Colonic mucosa (tissue), 4 donors: ENCODE measurements at regions not wholly inside any gene's neighbourhood (a gene's known extent, or its start where the extent isn't known, plus 50 kb on each side); places are given as distances from the start of the nearest gene placed in this dataset.

ENCODE experiments used
- DNase-seq: peaks from one replicate; pipeline ENCODE4 v3.0.0-alpha.2; 2020
- H3K27ac ChIP-seq: fragments of 200-600 bp; one replicate; pipeline ENCODE4 v1.8.0; 2021
- H3K27me3 ChIP-seq: fragments of 200-600 bp; one replicate; pipeline ENCODE4 v1.8.0; 2021
- H3K36me3 ChIP-seq: fragments of 200-600 bp; one replicate; pipeline ENCODE4 v1.8.0; 2021
- H3K4me1 ChIP-seq: fragments of 200-600 bp; one replicate; pipeline ENCODE4 v1.8.0; 2021; ENCODE audit warnings: mild to moderate bottlenecking
- H3K4me3 ChIP-seq: fragments of 200-600 bp; one replicate; pipeline ENCODE4 v1.8.0; 2021
- H3K9ac ChIP-seq, 2 donors: one replicate each; pipeline ENCODE4 v1.7.0; 2013; ENCODE audit warnings: control low read depth in 2 of 2, low read depth in 2 of 2, low read length in 2 of 2
- H3K9me3 ChIP-seq: fragments of 200-600 bp; one replicate; pipeline ENCODE4 v1.8.0; 2021
- CTCF ChIP-seq: fragments of 200-600 bp; IDR thresholded peaks from one replicate; pipeline ENCODE4 v1.8.0; 2022; ENCODE audit warnings: antibody characterized with exemption, mild to moderate bottlenecking
- intact Hi-C: fragments of 100-400 bp; cut with DNase I; formaldehyde crosslinking; loops from one replicate; pipeline ENCODE4 v1.14.1; 2022
- donor health status: healthy.
- donor health status: DM: no; HTN: no; CAD: no.
- donor health status: DM: no; HTN: no; CAD: no.

GRCh38 chr1:38724160-38725131 is 135.1 kb downstream of the RRAGC start:
- Histone ChIP-seq H3K36me3 (no peaks in the 10 kb centered on the region), H3K9ac (no peak overlapping the region), H3K27me3 (no peaks in the 10 kb centered on the region), H3K4me1 (no peaks in the 10 kb centered on the region), H3K27ac (no peak overlapping the region), H3K4me3 (no peak overlapping the region), H3K9me3 (no peaks in the 10 kb centered on the region)
- DNase-seq: no peak
- no peak for TF ChIP-seq CTCF
- intact Hi-C loops: no loop called here

- no peak overlapping the region for H3K4me3 ChIP-seq
- H3K4me1 ChIP-seq: no peaks in the 10 kb centered on the region
- no peak overlapping the region for H3K27ac ChIP-seq
- intact Hi-C loops: no loop called here
- H3K36me3 ChIP-seq: no peaks in the 10 kb centered on the region
- H3K9ac ChIP-seq: no peak overlapping the region
- no peak for TF ChIP-seq CTCF
- H3K9me3 ChIP-seq: no peaks in the 10 kb centered on the region
- no peak for DNase-seq
- H3K27me3 ChIP-seq: no peaks in the 10 kb centered on the region
Observed at GRCh38 chr1:38721816-38722215, 137.8 kb downstream of the RRAGC start.

GRCh38 chr1:38719880-38720279 is 139.7 kb downstream of the RRAGC start:
- Histone ChIP-seq H3K27me3 (no peaks in the 10 kb centered on the region), H3K27ac (no peak overlapping the region), H3K4me3 (no peak overlapping the region), H3K4me1 (no peaks in the 10 kb centered on the region), H3K9ac (no peak overlapping the region), H3K36me3 (no peaks in the 10 kb centered on the region), H3K9me3 (no peaks in the 10 kb centered on the region)
- intact Hi-C loops: no loop called here
- DNase-seq: no peak
- TF ChIP-seq CTCF: no peak

GRCh38 chr1:38718031-38718430 is 141.5 kb downstream of the RRAGC start:
- Histone ChIP-seq H3K9me3 (no peaks in the 10 kb centered on the region), H3K27me3 (no peaks in the 10 kb centered on the region), H3K4me3 (no peak overlapping the region), H3K27ac (no peak overlapping the region), H3K9ac (no peak overlapping the region), H3K4me1 (no peaks in the 10 kb centered on the region), H3K36me3 (no peaks in the 10 kb centered on the region)
- intact Hi-C loops: no loop called here
- TF ChIP-seq CTCF: no peak
- DNase-seq: no peak

- Histone ChIP-seq H3K4me1 (no peaks in the 10 kb centered on the region), H3K4me3 (no peak overlapping the region), H3K36me3 (no peaks in the 10 kb centered on the region), H3K27me3 (no peaks in the 10 kb centered on the region), H3K27ac (no peak overlapping the region), H3K9me3 (no peaks in the 10 kb centered on the region), H3K9ac (no peak overlapping the region)
- TF ChIP-seq CTCF: no peak
- intact Hi-C loops: no loop called here
- DNase-seq: no peak
Observed at GRCh38 chr1:38716229-38716628, 143.3 kb downstream of the RRAGC start.
